CD8-positive, alpha-beta memory T cell (primary cell): ENCODE measurements at regions not wholly inside any gene's neighbourhood (a gene's known extent, or its start where the extent isn't known, plus 50 kb on each side); places are given as distances from the start of the nearest gene placed in this dataset.

Experiments
- CTCF ChIA-PET: fragments of 350-600 bp; sonication (Branson Sonifier 250); formaldehyde crosslinking; loops from one replicate; lab custom pipeline; 2021; ENCODE audit warnings: antibody characterized with exemption; lab: Charles Lee
- POLR2A ChIA-PET: fragments of 350-600 bp; sonication (Branson Sonifier 250); formaldehyde crosslinking; loops from one replicate; lab custom pipeline; 2021; ENCODE audit warnings: antibody characterized with exemption; lab: Charles Lee
- DNase-seq, 5 donors: peaks; one replicate each; pipeline versions ENCODE4 v3.0.0 to v3.0.0-alpha.2; 2020 to 2022; ENCODE audit warnings: mixed read lengths in 1 of 5
- H3K27ac ChIP-seq: one replicate; pipeline ENCODE4 v1.7.0; 2013; ENCODE audit warnings: low read depth, mild to moderate bottlenecking, low read length, moderate library complexity
- H3K27me3 ChIP-seq: 2 replicates; pipeline ENCODE4 v1.7.0; 2013; ENCODE audit warnings: low read length, mild to moderate bottlenecking; ENCODE audit not compliant: insufficient read depth, poor library complexity, severe bottlenecking
- H3K36me3 ChIP-seq: 2 replicates; pipeline ENCODE4 v1.7.0; 2013; ENCODE audit warnings: mild to moderate bottlenecking, low read length, moderate library complexity; ENCODE audit not compliant: insufficient read depth
- H3K4me1 ChIP-seq: 2 replicates; pipeline ENCODE4 v1.7.0; 2013; ENCODE audit warnings: mild to moderate bottlenecking, low read length, moderate library complexity; ENCODE audit not compliant: insufficient read depth
- H3K4me3 ChIP-seq: 2 replicates; pipeline ENCODE4 v1.7.0; 2013; ENCODE audit warnings: mild to moderate bottlenecking, low read length
- H3K9me3 ChIP-seq: 2 replicates; pipeline ENCODE4 v1.7.0; 2013; ENCODE audit warnings: mild to moderate bottlenecking, low read length
- H3K27ac Mint-ChIP-seq, 8 donors: one replicate each; pipeline ENCODE4 v1.8.0; 2020 to 2021; ENCODE audit warnings: mixed read lengths in 8 of 8, mild to moderate bottlenecking in 6 of 8, inconsistent platforms in 3 of 8, moderate library complexity in 3 of 8
- H3K27me3 Mint-ChIP-seq, 2 donors: one replicate each; pipeline ENCODE4 v1.8.0; 2020 to 2021; ENCODE audit warnings: mixed read lengths in 2 of 2, mild to moderate bottlenecking in 1 of 2, moderate library complexity in 1 of 2
- H3K36me3 Mint-ChIP-seq, 3 donors: one replicate each; pipeline ENCODE4 v1.8.0; 2020 to 2021; ENCODE audit warnings: mixed read lengths in 3 of 3, inconsistent platforms in 1 of 3, mild to moderate bottlenecking in 1 of 3
- H3K4me1 Mint-ChIP-seq, 3 donors: one replicate each; pipeline ENCODE4 v1.8.0; 2020 to 2021; ENCODE audit warnings: mixed read lengths in 3 of 3, inconsistent platforms in 1 of 3, mild to moderate bottlenecking in 1 of 3
- H3K4me3 Mint-ChIP-seq, 7 donors: one replicate each; pipeline ENCODE4 v1.8.0; 2020 to 2021; ENCODE audit warnings: mixed read lengths in 7 of 7, mild to moderate bottlenecking in 6 of 7, moderate library complexity in 4 of 7, inconsistent platforms in 2 of 7
- H3K9me3 Mint-ChIP-seq, 5 donors: one replicate each; pipeline ENCODE4 v1.8.0; 2020 to 2022; ENCODE audit warnings: mixed read lengths in 5 of 5, mild to moderate bottlenecking in 3 of 5, moderate library complexity in 2 of 5, inconsistent platforms in 1 of 5

DNA sequence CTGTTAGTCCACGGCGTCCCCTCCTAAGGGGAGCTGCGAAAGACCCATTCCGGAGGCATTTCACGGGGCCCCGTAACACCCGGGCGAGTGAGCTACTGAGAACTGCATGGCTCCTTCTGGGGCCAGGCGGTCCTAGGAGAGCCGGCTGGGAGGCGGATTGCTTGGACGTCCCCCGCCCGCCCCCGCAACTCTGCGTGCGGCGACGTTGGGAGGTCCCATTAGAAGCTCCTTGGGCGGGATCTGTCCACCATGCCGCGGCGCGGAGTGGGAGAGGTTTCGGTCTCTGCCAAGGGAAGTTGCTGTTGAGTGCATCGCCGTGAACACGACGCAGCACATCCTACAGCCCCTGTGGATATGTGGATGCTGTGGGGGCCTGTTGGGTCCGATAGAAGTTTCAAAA is 85.4 kb upstream of the IGFBP7 start:
- no peaks in the 10 kb centered on the region for H3K4me1 ChIP-seq
- H3K27me3 Mint-ChIP-seq = peaks cover 11 to 35% of the 10 kb centered on the region in 2 donors
- no peak overlapping the region for H3K4me3 Mint-ChIP-seq
- no peaks in the 10 kb centered on the region for H3K36me3 ChIP-seq
- no peak for DNase-seq
- H3K27me3 ChIP-seq = no peaks in the 10 kb centered on the region
- ChIA-PET POLR2A (no interaction called here), CTCF (no interaction called here)
- H3K27ac Mint-ChIP-seq = no peak overlapping the region
- H3K4me1 Mint-ChIP-seq = no peaks in the 10 kb centered on the region
- H3K36me3 Mint-ChIP-seq = no peaks in the 10 kb centered on the region
- no peak overlapping the region for H3K27ac ChIP-seq
- peaks cover 0 to 3% (median 0%) of the 10 kb centered on the region in 5 donors for H3K9me3 Mint-ChIP-seq
- no peak overlapping the region for H3K4me3 ChIP-seq
- no peaks in the 10 kb centered on the region for H3K9me3 ChIP-seq

DNA sequence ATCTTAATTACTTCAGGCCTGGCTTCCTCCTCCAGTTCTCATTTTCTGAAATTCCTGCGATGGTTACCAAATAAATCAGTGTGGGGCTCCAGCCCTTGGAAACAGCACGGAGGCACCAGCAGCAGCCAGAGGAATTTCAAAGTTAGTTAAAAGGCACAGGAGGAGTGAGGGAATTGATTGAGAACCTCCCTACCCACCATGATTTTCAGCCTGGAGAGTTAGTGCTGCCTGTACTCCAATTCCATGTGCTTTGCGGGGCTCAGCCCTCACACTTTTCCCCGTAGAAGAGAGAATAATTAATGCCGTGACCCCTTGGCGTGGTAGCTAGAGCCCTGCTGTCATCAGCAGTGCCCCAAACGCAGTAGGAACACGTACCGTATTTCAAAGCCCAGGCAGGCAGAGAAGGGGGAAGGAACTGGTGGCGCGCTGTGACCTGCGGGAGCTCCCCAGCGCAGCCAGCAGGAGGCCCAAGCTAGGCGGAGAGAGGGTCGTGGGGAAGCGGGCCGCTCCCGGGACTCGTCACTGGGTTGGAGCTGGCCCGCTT is 84.0 kb upstream of the IGFBP7 start:
- no peak for DNase-seq
- H3K4me1 ChIP-seq = no peaks in the 10 kb centered on the region
- ChIA-PET CTCF (interaction anchor here (1.0 kb wide), 1 partner anchor 31 kb away, joined by 4 read pairs; no protein-coding TSS in a partner anchor), POLR2A (no interaction called here)
- H3K36me3 ChIP-seq = no peaks in the 10 kb centered on the region
- H3K4me1 Mint-ChIP-seq = no peaks in the 10 kb centered on the region
- H3K27ac Mint-ChIP-seq = no peak overlapping the region
- H3K4me3 Mint-ChIP-seq = no peak overlapping the region
- H3K27me3 Mint-ChIP-seq = peaks cover 7 to 27% of the 10 kb centered on the region in 2 donors
- no peaks in the 10 kb centered on the region for H3K36me3 Mint-ChIP-seq
- H3K9me3 ChIP-seq = no peaks in the 10 kb centered on the region
- H3K4me3 ChIP-seq = no peak overlapping the region
- no peaks in the 10 kb centered on the region for H3K27me3 ChIP-seq
- H3K27ac ChIP-seq = no peak overlapping the region
- H3K9me3 Mint-ChIP-seq = peaks cover 0 to 3% (median 0%) of the 10 kb centered on the region in 5 donors

DNA sequence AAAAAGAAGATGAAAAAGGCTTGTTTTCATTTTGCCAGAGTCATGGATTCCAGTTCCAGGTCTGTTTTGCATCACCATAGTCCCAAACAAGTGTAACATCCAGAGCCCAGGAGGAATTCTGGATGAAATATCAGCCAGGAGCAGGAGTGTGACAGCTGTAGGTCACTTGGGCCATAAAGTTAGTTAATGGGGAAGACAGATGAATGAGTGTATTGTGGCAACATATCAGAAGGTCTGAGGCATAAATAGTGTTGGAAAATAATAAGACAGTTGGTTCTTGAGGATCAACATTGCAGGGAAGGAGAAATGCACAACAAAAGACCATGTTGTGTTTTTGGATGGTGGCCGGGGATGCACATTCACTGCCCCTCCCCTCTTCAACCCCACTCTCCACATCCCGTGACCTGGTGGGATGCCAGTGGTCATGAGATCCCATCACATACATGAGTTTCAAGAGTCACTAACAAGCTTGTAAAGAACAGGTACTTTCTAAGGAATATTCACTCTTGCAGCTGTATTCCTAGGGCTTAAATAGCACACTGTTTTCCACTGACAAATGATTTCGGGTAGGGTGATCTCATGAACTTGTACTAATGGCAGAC is 83.1 kb upstream of the IGFBP7 start:
- Mint-ChIP-seq H3K36me3 (no peaks in the 10 kb centered on the region), H3K27me3 (peaks cover 7 to 27% of the 10 kb centered on the region in 2 donors), H3K27ac (no peak overlapping the region), H3K4me1 (no peaks in the 10 kb centered on the region), H3K4me3 (no peak overlapping the region), H3K9me3 (peaks cover 0 to 3% (median 0%) of the 10 kb centered on the region in 5 donors)
- H3K4me1 ChIP-seq = no peaks in the 10 kb centered on the region
- no peak for DNase-seq
- POLR2A ChIA-PET = no interaction called here
- no peak overlapping the region for H3K4me3 ChIP-seq
- CTCF ChIA-PET = interaction anchor here (2.3 kb wide), 1 partner anchor 30 kb away, joined by 6 read pairs; no protein-coding TSS in a partner anchor
- H3K9me3 ChIP-seq = no peaks in the 10 kb centered on the region
- no peaks in the 10 kb centered on the region for H3K36me3 ChIP-seq
- no peaks in the 10 kb centered on the region for H3K27me3 ChIP-seq
- no peak overlapping the region for H3K27ac ChIP-seq

DNA sequence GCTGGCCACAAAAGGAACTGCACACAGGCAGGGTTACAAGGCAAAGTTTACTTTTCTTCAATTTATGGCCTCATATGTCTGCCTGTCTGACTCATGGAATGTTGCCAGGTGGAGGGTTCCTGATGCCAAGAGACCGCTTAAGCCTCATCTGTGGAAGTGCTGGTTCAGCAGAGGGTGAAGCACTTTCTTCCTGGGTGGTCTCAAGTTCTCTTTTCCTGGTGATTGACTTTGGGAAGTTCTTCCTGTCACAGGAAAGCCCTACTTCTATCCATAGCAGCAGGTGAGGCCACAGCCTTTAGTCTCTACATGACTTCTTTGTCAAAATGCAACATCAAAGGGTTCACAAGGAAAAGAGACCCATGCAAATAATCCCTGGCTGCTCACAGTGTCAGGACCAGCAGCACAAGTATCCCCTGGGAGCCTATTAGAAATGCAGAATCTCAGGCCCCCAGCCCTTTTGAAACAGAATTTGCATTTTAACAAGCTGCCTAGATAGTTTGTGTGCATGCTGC is 81.4 kb upstream of the IGFBP7 start:
- H3K27ac Mint-ChIP-seq = no peak overlapping the region
- H3K9me3 Mint-ChIP-seq = peaks cover 0 to 3% (median 0%) of the 10 kb centered on the region in 5 donors
- H3K27ac ChIP-seq = no peak overlapping the region
- no peaks in the 10 kb centered on the region for H3K36me3 ChIP-seq
- POLR2A ChIA-PET = no interaction called here
- H3K4me3 Mint-ChIP-seq = no peak overlapping the region
- CTCF ChIA-PET = interaction anchor here (1.8 to 2.3 kb wide), 3 partner anchors 10 to 28 kb away, joined by 4 to 6 read pairs (median 4); no protein-coding TSS in a partner anchor
- no peaks in the 10 kb centered on the region for H3K36me3 Mint-ChIP-seq
- H3K4me1 Mint-ChIP-seq = no peaks in the 10 kb centered on the region
- no peaks in the 10 kb centered on the region for H3K4me1 ChIP-seq
- no peak overlapping the region for H3K4me3 ChIP-seq
- H3K27me3 ChIP-seq = no peaks in the 10 kb centered on the region
- no peaks in the 10 kb centered on the region for H3K9me3 ChIP-seq
- peaks cover 3 to 21% of the 10 kb centered on the region in 2 donors for H3K27me3 Mint-ChIP-seq
- DNase-seq = no peak

DNA sequence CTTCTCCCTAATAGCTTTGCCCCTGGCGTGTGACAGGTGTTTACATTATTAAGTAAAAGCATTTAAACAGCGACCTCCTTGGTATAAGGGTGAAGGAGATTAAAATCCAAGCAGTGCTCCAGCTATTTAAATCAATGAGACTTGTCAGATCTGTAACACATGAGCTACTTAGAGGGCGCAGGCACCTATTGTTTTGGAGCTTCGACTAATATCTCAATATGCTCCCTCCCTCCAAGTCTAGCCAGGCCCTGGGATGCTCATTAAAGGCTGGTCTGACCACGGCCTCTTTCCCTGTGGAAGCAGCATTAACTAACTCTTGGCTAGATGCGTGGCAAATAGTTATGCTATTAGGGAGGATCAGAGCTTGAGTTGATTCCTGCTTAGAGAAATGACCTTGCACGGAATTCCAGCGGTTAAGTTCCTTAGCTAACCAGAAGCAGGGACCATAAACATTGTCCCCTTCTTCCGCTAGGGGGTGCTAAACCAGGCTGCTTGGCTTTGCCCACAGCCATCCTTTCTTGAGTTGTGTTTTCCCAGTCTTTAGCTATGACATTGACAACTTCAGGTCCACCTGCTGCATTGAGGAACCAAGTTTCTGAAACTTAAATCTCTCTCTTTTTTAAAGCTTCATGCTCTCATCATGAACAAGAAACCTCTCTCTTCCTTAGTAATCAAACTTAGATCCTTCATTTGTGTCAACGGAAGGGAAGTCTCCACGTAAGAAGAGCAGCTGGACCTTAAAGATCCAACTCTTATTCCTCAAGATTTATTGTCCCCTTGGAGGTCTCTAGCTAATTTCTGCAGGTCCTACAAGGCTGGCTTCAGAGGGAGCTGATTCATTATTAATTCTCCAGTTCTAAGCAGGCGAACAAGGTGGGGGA is 80.7 kb upstream of the IGFBP7 start:
- H3K27ac Mint-ChIP-seq = no peak overlapping the region
- no peaks in the 10 kb centered on the region for H3K4me1 ChIP-seq
- H3K27me3 Mint-ChIP-seq = peaks cover 3 to 20% of the 10 kb centered on the region in 2 donors
- POLR2A ChIA-PET = no interaction called here
- H3K4me3 Mint-ChIP-seq = no peak overlapping the region
- no peak overlapping the region for H3K4me3 ChIP-seq
- H3K36me3 Mint-ChIP-seq = no peaks in the 10 kb centered on the region
- H3K27ac ChIP-seq = no peak overlapping the region
- peaks cover 0 to 3% (median 0%) of the 10 kb centered on the region in 5 donors for H3K9me3 Mint-ChIP-seq
- H3K27me3 ChIP-seq = no peaks in the 10 kb centered on the region
- H3K4me1 Mint-ChIP-seq = no peaks in the 10 kb centered on the region
- no peaks in the 10 kb centered on the region for H3K9me3 ChIP-seq
- CTCF ChIA-PET = interaction anchor here (1.8 to 2.3 kb wide), 3 partner anchors 10 to 27 kb away, joined by 4 to 6 read pairs (median 4); no protein-coding TSS in a partner anchor
- no peaks in the 10 kb centered on the region for H3K36me3 ChIP-seq
- DNase-seq = no peak

DNA sequence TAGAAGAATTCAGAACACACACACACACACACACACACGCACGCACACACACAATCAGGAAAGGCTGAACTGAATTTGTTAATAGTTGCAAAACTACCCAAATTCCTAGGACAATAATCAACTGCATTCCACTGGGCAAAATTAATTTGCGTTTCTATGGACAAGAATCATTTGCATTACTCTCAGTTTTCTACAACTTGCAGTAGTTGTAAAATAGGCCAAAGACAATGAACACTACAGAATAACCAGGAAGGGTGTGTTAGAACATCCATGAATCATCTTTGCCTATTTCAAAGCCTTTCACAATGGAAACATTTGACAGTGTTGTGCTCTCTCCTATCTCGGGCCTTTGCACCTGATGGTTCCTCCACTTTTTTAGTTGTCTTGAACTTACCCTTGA is 77.1 kb upstream of the IGFBP7 start:
- H3K4me3 Mint-ChIP-seq = no peak overlapping the region
- POLR2A ChIA-PET = no interaction called here
- no peak for DNase-seq
- H3K27me3 ChIP-seq = no peaks in the 10 kb centered on the region
- H3K36me3 ChIP-seq = no peaks in the 10 kb centered on the region
- no peaks in the 10 kb centered on the region for H3K36me3 Mint-ChIP-seq
- CTCF ChIA-PET = no interaction called here
- H3K27ac ChIP-seq = no peak overlapping the region
- peaks cover 4 to 10% of the 10 kb centered on the region in 2 donors for H3K27me3 Mint-ChIP-seq
- no peak overlapping the region for H3K4me3 ChIP-seq
- no peaks in the 10 kb centered on the region for H3K4me1 Mint-ChIP-seq
- no peak overlapping the region for H3K27ac Mint-ChIP-seq
- no peaks in the 10 kb centered on the region for H3K4me1 ChIP-seq
- no peaks in the 10 kb centered on the region for H3K9me3 ChIP-seq
- peaks cover 0 to 3% (median 0%) of the 10 kb centered on the region in 5 donors for H3K9me3 Mint-ChIP-seq

DNA sequence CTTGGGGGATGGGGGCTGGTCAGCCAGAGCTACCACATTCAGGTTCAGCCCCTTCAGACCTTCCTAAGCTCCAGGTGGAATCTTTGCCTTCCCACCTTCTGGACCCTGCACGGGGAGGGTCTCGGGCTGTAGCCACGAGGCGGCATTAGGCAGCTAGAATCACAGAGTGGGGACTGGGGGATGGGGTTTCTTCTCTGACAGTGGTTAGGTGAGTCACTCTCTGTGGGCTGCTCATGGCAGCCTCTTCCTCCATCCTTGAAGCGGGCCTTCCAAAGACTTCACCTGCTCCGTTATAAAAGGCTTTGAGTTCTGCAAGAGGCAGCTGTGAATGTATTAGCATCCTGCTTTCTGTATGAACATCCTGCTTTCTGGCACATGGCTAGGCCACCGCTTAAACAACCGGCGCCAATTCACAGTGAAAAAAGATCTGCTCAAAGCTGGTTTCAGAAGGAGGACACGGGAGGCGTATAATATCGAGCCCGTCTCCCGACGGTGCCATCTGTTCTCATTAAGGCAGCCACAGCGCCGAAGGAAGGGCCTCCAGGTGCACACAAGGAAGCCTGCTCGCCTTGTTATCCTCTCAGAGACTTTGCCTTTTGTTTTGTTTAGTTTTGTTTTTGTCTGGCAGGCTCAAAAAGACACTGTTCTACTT is 74.3 kb upstream of the IGFBP7 start:
- H3K4me3 Mint-ChIP-seq = no peak overlapping the region
- H3K36me3 ChIP-seq = no peaks in the 10 kb centered on the region
- CTCF ChIA-PET = no interaction called here
- no peak for DNase-seq
- no peaks in the 10 kb centered on the region for H3K4me1 ChIP-seq
- POLR2A ChIA-PET = no interaction called here
- H3K36me3 Mint-ChIP-seq = no peaks in the 10 kb centered on the region
- no peaks in the 10 kb centered on the region for H3K9me3 ChIP-seq
- H3K27ac ChIP-seq = no peak overlapping the region
- H3K27ac Mint-ChIP-seq = no peak overlapping the region
- peaks cover 0 to 3% (median 0%) of the 10 kb centered on the region in 5 donors for H3K9me3 Mint-ChIP-seq
- peaks cover 4 to 15% of the 10 kb centered on the region in 2 donors for H3K27me3 Mint-ChIP-seq
- H3K4me1 Mint-ChIP-seq = no peaks in the 10 kb centered on the region
- no peak overlapping the region for H3K4me3 ChIP-seq
- H3K27me3 ChIP-seq = no peaks in the 10 kb centered on the region
